GM18507 (cell line): ENCODE measurements at regions not wholly inside any gene's neighbourhood (a gene's known extent, or its start where the extent isn't known, plus 50 kb on each side); places are given as distances from the start of the nearest gene placed in this dataset.
"Not testable (repeated sequence)": the region's sequence is repeated elsewhere in the genome, so short reads cannot be mapped to it uniquely, and the experiment has no call there.

ENCODE experiments used
- DNase-seq: peaks from one replicate; pipeline ENCODE4 v3.0.0; 2011; ENCODE audit warnings: low read depth; ENCODE audit not compliant: insufficient read length; ENCODE audit errors: extremely low spot score
- FAIRE-seq: peaks from 2 replicates; lab custom pipeline; 2011; peaks lifted over from hg19 to GRCh38; lab: Jason Lieb, UNC

- no peak for FAIRE-seq
These were observed 102.0 kb upstream of the SGO1 start for GRCh38 chr3:20288050-20288449.

GRCh38 chr3:20280257-20280656, 94.3 kb upstream of the SGO1 start:
- DNase-seq (no peak), FAIRE-seq (no peak)

More at GRCh38 chr3:20288050-20288449, 102.0 kb upstream of the SGO1 start:
- DNase-seq, result no peak

GRCh38 chr3:20265977-20266376, 80.0 kb upstream of the SGO1 start:
- DNase-seq, FAIRE-seq: not testable (repeated sequence)

GRCh38 chr3:20264900-20265567, 79.0 kb upstream of the SGO1 start:
- FAIRE-seq, result no peak
- no peak for DNase-seq

GRCh38 chr3:20258371-20258770, 72.4 kb upstream of the SGO1 start:
- DNase-seq (no peak), FAIRE-seq (no peak)

- DNase-seq, result no peak
- no peak for FAIRE-seq
These were observed 70.1 kb upstream of the SGO1 start for GRCh38 chr3:20256144-20256543.

- no peak for DNase-seq
- no peak for FAIRE-seq
These were observed 68.5 kb upstream of the SGO1 start for GRCh38 chr3:20254268-20255117.

- FAIRE-seq (no peak), DNase-seq (no peak)
These were observed 64.8 kb upstream of the SGO1 start for GRCh38 chr3:20250786-20251185.

GRCh38 chr3:20250314-20250713, 64.3 kb upstream of the SGO1 start:
- FAIRE-seq (no peak), DNase-seq (no peak)

- FAIRE-seq (no peak), DNase-seq (no peak)
These were observed 60.7 kb upstream of the SGO1 start for GRCh38 chr3:20246662-20247061.

- FAIRE-seq, result no peak
- no peak for DNase-seq
These were observed 59.8 kb upstream of the SGO1 start for GRCh38 chr3:20245781-20246180.

- no peak for DNase-seq
- no peak for FAIRE-seq
These were observed 54.3 kb upstream of the SGO1 start for GRCh38 chr3:20240154-20240883.

GRCh38 chr3:20238199-20238598, 52.2 kb upstream of the SGO1 start:
- DNase-seq, FAIRE-seq: not testable (repeated sequence)

- no peak for FAIRE-seq
- no peak for DNase-seq
These were observed 50.6 kb upstream of the SGO1 start for GRCh38 chr3:20236603-20237002.
